Stimulated activated CD4-positive, alpha-beta T cell treated with anti-CD3 and anti-CD28 coated beads, Interleukin-12 subunit alpha, Interleukin-12 subunit beta, amount 100 ng/mL, for 48 hours (primary cell): ENCODE measurements at regions not wholly inside any gene's neighbourhood (a gene's known extent, or its start where the extent isn't known, plus 50 kb on each side); places are given as distances from the start of the nearest gene placed in this dataset.
"Not testable (repeated sequence)": the region's sequence is repeated elsewhere in the genome, so short reads cannot be mapped to it uniquely, and the experiment has no call there.

Source experiments
- DNase-seq, 3 donors: peaks; one replicate each; pipeline ENCODE4 v3.0.0-alpha.2; 2020; ENCODE audit warnings: low read depth in 2 of 3, low spot score in 1 of 3

GRCh38 chr1:234961456-234962339 lies 166.9 kb downstream of the TOMM20 start:
- DNase-seq = no peak

- DNase-seq = no peak
Measured at GRCh38 chr1:234960722-234961455, 167.7 kb downstream of the TOMM20 start.

- DNase-seq = no peak
Measured at GRCh38 chr1:234958706-234959657, 169.7 kb downstream of the TOMM20 start.

GRCh38 chr1:234958066-234958705 lies 170.5 kb downstream of the TOMM20 start:
- no peak for DNase-seq

GRCh38 chr1:234957330-234958065 lies 171.1 kb downstream of the TOMM20 start:
- no peak for DNase-seq

GRCh38 chr1:234956821-234957329 lies 171.8 kb downstream of the TOMM20 start:
- DNase-seq = no peak

- no peak for DNase-seq
Measured at GRCh38 chr1:234955107-234955731, 173.4 kb downstream of the TOMM20 start.

GRCh38 chr1:234954613-234955012 lies 174.0 kb downstream of the TOMM20 start:
- DNase-seq = no peak

- DNase-seq = no peak
Measured at GRCh38 chr1:234953655-234954405, 174.8 kb downstream of the TOMM20 start.

- no peak for DNase-seq
Measured at GRCh38 chr1:234950598-234950997, 178.0 kb downstream of the TOMM20 start.

- DNase-seq = not testable (repeated sequence)
Measured at GRCh38 chr1:234949528-234949927, 179.1 kb downstream of the TOMM20 start.

- DNase-seq = no peak
Measured at GRCh38 chr1:234944439-234945344, 183.9 kb downstream of the TOMM20 start.

GRCh38 chr1:234943836-234944402 lies 184.7 kb downstream of the TOMM20 start:
- DNase-seq = no peak

- DNase-seq = no peak
Measured at GRCh38 chr1:234942879-234943506, 185.6 kb downstream of the TOMM20 start.

GRCh38 chr1:234942012-234942332 lies 186.7 kb downstream of the TOMM20 start:
- DNase-seq = no peak

- DNase-seq = no peak
Measured at GRCh38 chr1:234941321-234942011, 187.2 kb downstream of the TOMM20 start.
